HG03565 (cell line): ENCODE measurements at regions not wholly inside any gene's neighbourhood (a gene's known extent, or its start where the extent isn't known, plus 50 kb on each side); places are given as distances from the start of the nearest gene placed in this dataset.

Experiments used
- ATAC-seq: cut with Tn5 transposase; IDR thresholded peaks from one replicate; pipeline ENCODE4 v1.9.1; 2021; ENCODE audit warnings: mild to moderate bottlenecking, moderate library complexity; ENCODE audit not compliant: unreplicated experiment

DNA sequence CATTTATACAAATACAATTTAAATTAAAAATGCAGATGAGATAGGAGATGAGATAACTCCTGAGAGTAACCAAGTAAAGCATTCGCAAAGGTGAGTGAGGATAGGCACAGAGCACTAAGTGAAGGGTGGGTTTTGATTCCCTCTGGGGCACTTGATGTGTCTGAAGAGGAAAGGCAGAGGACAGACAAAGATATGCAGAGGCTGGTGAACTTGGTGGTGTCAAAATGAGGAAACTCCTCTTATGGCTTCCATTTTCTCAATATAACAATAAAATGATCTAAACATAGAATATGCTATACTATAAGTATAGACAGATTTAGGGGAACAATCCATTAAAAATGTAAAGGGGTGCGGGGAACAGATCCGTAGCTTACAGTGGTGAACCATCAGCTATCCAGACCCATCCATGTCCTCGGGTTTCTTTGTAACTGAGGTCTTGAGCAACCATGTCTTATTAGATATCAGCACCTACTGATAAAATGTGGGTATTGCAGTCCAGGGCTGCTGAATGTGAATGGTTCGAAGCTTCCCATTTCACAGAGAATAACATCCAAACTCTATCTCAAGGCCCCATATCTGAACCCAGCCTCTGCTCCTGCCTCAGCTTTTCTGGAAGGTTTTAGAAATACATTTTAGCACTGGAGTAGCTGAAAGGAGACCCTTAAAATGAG lies 73.9 kb upstream of the SLC10A2 start:
- ATAC-seq = peak; percentile 97

DNA sequence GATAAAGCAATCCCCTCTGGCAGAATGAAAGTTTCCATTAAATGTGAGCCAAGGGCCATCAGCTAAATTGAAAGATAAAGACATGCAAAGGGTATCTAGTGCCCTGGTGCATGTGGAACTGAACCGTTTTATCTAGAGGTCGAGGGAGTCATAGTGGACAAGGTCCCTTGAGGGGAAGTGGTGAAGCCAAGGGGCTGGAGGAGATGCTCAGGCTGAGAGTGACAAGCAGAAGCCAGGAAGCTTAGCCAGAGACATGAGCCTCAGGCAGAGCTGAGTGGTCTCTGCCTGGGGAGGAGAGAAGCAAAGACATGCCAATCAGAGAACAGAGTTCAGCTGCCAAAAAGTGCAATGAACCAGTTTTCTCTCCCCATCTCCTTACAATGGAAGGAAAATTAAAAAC lies 68.1 kb upstream of the SLC10A2 start:
- peak; percentile 50 for ATAC-seq

DNA sequence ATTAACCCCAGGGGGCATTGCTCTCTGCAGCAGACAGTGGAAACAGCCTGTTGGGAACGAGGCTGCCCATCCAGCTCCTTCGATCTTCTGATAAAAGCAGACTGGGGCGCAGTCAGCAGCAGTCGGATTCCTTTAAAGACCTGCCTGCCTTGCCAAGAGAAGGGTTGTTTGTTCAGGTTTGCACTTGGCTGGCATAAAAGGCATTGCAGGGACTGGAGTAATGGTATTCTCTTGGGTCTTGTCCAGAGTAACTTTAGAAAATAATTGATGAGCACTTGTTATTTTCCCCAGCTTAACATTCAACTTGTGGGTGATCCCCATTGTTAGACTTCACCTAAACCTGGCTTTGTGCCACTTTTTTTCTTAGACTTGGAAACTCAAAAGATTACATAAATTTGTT lies 67.3 kb upstream of the SLC10A2 start:
- ATAC-seq = no peak

DNA sequence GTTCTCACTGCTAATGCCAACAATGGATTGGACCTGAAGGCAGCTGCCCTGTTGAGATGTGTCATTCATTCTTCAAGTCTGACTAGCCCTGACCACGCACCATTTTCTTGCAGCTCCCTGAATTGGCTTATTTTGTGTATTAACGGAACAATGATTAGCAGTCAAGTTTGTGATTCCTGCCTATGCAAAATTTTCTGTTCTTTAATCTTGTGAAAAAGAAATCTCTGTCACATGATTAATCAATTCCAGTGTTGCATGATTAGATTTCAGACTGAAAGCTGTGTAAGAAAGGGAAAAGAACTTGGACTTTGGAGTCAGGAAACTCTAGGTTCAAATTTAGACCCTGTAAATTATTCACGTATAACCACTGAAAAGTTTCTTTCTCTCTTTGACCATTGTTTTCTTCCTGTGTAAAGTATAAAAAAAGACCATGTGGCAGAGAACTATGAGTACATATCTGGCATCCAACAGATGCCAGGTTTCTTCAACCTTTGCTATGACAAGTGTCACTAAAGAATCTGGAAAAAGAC lies 64.5 kb upstream of the SLC10A2 start:
- peak; percentile 59 for ATAC-seq

DNA sequence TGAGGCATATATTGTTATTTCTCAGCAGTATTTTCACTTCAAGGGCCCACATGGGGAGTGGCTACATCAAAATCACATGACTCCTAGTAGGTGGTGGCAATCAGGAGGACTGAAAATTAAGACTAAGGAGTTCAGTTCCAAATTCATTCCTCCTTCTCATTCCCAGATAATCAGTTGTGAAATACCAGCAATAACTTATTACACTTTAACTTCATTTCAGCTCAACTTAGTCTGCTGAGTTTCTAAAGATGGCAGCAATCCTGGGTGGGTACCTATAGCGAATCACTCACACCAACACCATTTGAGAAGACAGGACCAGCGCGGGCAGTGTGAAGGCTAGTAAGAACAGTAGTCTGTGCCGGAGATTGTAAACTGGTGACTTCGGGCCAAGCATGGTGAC lies 63.9 kb upstream of the SLC10A2 start:
- no peak for ATAC-seq
